SKM-1 treated with dmso at 0.1 percent for 144 hours (cell line): ENCODE measurements at regions not wholly inside any gene's neighbourhood (a gene's known extent, or its start where the extent isn't known, plus 50 kb on each side); places are given as distances from the start of the nearest gene placed in this dataset.
A peak's percentile ranks its signal among the peaks of the same experiment; 100 is the strongest.
"Not testable (repeated sequence)": the region's sequence is repeated elsewhere in the genome, so short reads cannot be mapped to it uniquely, and the experiment has no call there.

Experiments used
- DNase-seq: peaks from one replicate; lab custom pipeline; 2025; ENCODE audit not compliant: unreplicated experiment; lab: John Stamatoyannopoulos, UW

GRCh38 chr15:26197060-26197459 is 333.9 kb upstream of the ATP10A start:
- DNase-seq: no peak

GRCh38 chr15:26191193-26191592 is 328.1 kb upstream of the ATP10A start:
- DNase-seq: no peak

GRCh38 chr15:26186138-26186537 is 323.0 kb upstream of the ATP10A start:
- DNase-seq: not testable (repeated sequence)

GRCh38 chr15:26182441-26182840 is 319.3 kb upstream of the ATP10A start:
- no peak for DNase-seq

- DNase-seq: no peak
Measured at GRCh38 chr15:26179906-26180305, 316.8 kb upstream of the ATP10A start.

- DNase-seq: no peak
Measured at GRCh38 chr15:26178640-26179220, 315.6 kb upstream of the ATP10A start.

GRCh38 chr15:26177816-26178215 is 314.7 kb upstream of the ATP10A start:
- DNase-seq: no peak

GRCh38 chr15:26176831-26177230 is 313.7 kb upstream of the ATP10A start:
- no peak for DNase-seq

GRCh38 chr15:26171266-26171665 is 308.1 kb upstream of the ATP10A start:
- no peak for DNase-seq

- peak; percentile 22 for DNase-seq
Measured at GRCh38 chr15:26166429-26166828, 303.3 kb upstream of the ATP10A start.

- DNase-seq: no peak
Measured at GRCh38 chr15:26165546-26165945, 302.4 kb upstream of the ATP10A start.

GRCh38 chr15:26160343-26160742 is 297.2 kb upstream of the ATP10A start:
- no peak for DNase-seq

- no peak for DNase-seq
Measured at GRCh38 chr15:26158176-26158575, 295.0 kb upstream of the ATP10A start.

- DNase-seq: no peak
Measured at GRCh38 chr15:26157081-26157480, 294.0 kb upstream of the ATP10A start.

GRCh38 chr15:26156051-26156450 is 292.9 kb upstream of the ATP10A start:
- no peak for DNase-seq

- DNase-seq: no peak
Measured at GRCh38 chr15:26148156-26148860, 285.2 kb upstream of the ATP10A start.

GRCh38 chr15:26146202-26146601 is 283.1 kb upstream of the ATP10A start:
- no peak for DNase-seq

GRCh38 chr15:26145796-26146195 is 282.7 kb upstream of the ATP10A start:
- no peak for DNase-seq

GRCh38 chr15:26144836-26145235 is 281.7 kb upstream of the ATP10A start:
- DNase-seq: no peak

- DNase-seq: no peak
Measured at GRCh38 chr15:26143221-26143620, 280.1 kb upstream of the ATP10A start.

- no peak for DNase-seq
Measured at GRCh38 chr15:26134812-26135211, 271.7 kb upstream of the ATP10A start.

- DNase-seq: no peak
Measured at GRCh38 chr15:26134152-26134551, 271.0 kb upstream of the ATP10A start.

- DNase-seq: no peak
Measured at GRCh38 chr15:26132811-26133210, 269.7 kb upstream of the ATP10A start.
